ENCODE measurements at regions not wholly inside any gene's neighbourhood (a gene's known extent, or its start where the extent isn't known, plus 50 kb on each side); places are given as distances from the start of the nearest gene placed in this dataset.
A peak's percentile ranks its signal among the peaks of the same experiment; 100 is the strongest.

DNA sequence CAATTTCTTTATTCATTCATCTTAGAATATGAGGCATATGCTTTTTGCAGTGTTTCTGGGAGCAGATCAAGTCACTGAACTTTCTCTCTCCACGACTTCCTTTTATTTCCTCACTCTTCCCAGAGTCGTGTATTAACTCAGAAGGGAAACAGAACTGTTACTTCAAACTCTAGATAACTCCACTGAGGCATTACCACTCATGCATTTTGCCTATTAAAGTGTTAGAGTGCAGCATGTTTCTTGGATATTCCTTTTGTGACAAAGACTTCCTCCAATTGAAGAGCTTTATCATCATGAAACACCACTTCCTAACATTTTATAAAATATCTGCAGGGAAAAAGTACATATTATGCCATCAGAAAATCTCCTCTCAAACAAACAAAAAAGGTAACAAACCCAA, 797.4 kb upstream of the COBL start:
- no peak for DNase-seq

DNA sequence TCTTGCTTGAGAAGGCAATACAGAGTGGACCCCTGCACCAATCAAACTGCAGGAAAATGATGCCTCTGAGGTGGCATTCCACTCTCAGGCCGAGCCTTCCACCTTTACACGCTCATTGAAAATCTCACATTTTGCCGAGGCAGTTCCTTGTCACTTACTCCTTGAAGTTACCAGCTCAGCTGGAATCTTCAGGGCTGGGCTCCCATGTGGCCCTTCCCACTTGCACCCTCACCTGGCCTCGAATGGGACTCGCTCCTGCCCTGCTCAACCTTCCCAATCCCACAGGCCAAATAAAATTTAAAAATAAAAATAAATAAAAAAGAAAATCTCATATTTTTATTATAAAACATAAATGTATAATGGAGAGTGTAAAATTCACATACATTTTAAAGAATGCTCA, 790.7 kb upstream of the COBL start:
- DNase-seq = no peak

DNA sequence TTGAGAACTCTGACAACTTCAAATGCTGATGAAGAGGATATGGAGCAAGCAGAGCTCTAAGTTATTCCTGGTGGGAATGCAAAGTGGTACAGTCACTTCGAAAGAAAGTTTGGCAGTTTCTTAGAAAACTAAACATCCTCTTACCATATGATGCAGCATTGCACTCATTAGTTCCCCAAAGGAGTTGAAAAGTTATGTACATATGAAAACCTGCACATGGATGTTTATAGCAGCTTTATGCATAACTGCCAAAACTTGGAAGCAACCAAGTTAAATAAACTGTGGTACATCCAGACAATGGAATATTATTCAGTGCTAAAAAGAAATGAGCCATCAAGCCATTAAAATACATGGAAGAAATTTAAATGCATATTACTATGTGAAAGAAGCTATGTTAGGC, 779.3 kb upstream of the COBL start:
- DNase-seq = no peak

DNA sequence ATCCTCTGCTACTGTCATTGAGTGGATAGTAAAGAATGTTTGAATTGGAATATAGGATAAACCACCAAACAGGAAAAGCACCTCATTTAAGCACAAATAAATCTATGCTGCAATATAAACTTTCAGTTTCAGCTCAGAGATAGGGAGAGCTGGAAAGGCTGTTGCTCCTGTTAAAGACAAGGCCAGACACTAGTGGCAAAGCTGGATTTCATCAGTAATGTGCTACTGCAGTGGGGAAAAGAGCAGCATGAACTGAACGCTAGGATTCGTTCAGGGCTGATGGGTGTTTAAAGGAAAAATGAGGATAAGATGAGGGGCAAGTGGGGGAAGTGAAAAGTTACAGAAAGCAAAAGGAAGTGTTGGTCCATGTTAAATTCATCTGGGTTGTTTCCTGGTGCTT, 775.4 kb upstream of the COBL start:
- no peak for DNase-seq

DNA sequence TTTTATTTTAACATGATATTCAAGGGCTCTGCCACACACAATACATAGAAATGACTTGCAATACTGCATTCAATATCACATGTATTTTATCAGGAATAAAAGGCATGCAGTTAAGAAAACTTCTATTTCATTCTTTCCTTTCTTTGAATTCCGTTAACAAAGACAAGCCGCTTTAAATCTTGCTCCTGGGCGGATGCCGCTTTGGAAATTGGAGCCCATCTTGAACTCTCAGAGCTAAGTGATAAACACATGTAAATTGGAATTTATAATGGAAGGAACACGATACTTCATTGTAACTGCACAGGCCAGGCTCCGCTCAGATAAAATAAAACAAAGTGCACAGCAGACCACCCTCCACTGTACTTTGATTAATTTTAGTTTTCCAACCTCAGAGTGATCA, 774.5 kb upstream of the COBL start:
- DNase-seq = no peak

DNA sequence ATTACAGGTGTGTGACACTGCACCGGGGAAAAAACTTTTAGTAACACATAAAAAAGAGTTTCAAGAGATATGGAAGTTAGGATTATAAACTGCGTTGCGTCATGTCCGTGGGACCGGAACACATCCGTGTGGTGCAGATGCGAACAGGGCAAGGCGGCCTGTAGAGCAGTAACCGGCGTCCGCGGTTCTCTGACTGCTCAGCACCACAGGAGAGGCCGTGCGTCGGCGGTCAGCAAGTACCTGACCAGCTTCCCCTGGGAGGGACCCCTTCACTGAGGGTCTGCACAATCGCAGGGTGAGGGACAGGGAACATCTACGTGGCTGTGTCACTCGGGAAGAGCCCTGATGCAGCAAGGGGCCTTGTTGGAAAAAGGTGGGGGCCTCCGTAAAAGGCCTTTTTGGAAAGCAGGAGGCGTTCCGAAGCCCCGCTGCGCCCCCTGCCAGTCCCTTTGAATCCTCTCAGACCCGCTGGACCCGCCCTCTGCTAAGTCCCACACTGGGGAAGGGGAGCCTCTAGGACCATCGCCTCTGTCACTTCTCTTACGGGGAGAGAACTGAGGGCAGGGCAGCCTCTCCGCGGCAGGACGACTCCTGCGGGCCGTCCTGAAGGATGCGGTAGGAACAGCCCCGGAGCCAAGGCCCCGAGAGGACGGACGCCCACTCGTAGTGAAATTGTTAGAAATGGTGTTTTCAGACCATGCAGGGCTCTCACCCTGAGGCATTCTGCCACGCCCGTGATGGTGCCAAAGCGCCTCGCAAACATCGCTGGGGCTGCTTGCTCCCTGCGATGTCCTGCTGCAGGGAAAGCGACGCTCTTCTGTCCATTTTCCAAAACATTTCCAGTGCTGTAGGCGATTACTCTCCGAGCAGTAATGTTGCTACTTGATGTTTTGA, 771.6 kb upstream of the COBL start:
- DNase-seq = peak; percentile 58

DNA sequence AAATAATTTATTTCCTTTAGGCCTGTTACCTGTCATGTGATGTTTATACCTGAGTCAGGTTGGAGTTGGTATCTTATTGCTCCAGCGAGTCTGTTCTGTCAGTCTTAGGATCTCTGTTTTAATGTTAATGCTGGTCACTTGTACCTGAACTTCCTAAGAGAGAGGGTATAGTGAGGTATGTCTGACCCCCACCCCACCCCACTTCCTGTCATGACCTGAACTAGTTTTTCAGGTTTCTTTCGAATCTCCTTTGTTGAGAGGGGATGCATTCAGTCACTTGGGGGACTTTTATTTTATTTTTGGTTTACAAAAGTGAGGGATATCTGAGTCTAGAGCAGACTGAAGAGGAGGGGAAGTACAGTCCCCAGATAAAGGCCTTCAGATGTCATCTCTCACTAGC, 769.0 kb upstream of the COBL start:
- no peak for DNase-seq

DNA sequence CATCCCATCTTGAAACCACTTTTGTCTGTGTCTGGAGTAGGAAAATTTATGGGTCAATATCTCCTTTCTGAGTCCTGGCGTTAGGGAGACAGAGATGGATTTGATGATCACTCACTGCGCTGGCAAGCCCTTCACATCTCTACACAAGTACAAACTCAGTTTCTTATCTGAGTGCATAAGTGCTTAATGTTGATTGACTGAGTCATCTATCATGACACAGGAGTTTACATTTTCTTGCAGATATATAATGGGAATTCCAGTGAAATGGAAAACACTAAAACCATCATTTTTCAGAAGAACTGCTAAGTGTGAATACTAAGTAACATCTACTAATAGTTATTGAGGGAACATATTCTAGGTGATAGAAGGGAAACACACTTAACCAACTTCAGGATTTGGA, 763.9 kb upstream of the COBL start:
- DNase-seq = no peak

DNA sequence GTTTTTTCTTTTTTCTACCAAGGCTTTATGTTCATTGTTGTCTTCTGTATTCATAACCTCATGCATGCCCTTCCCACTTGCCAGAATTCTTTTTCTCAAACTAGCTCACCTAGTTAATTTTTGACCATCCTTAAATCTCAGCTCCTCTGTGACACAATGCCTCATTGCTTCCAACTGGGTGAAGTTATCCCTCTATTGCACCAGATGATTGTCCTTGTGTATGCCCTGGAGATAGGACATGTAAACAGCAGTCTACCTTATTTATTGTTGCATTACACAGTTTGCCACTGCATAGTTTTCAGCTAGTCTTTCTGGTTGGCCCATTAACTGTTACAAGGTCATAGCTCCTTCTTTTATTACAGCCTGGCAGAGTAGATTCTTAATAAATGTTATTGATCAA, 763.1 kb upstream of the COBL start:
- no peak for DNase-seq

DNA sequence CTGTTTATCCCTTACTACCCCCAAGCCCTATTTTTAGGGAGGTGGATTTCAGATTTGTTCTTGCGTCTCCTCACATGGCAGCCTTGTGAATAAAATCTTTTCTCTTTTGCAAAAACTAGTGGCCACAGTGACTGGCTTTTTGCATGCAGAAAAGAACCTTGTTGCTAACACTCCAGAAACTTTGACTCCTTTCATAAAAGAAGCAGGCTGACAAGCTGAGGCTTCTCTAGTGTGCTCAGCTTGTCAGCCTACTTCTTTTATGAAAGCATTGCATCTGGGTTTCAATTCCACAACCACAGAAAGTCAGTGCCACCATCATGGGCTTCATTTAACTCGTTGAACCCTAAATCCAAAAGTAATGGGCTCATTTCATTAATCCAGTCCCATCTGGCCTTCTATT, 761.0 kb upstream of the COBL start:
- no peak for DNase-seq

DNA sequence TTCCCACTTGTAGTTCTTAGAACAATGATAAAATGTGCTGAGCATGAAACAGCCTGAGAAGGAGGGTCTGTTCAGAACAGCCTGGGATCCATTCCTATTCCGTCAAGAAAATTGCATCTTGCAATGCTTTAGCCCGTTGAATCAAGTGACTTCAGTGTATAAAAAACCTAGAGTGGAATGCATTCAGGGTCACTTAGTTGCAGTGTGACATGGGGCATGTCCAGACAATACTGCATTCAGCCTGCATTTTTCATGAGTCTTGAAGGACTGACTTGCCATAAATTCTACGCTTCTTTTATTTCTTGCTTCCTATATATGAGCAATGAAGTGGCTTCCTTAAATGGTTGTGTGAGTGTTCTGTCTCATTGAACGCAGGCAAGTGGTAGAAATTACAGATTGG, 758.3 kb upstream of the COBL start:
- no peak for DNase-seq

DNA sequence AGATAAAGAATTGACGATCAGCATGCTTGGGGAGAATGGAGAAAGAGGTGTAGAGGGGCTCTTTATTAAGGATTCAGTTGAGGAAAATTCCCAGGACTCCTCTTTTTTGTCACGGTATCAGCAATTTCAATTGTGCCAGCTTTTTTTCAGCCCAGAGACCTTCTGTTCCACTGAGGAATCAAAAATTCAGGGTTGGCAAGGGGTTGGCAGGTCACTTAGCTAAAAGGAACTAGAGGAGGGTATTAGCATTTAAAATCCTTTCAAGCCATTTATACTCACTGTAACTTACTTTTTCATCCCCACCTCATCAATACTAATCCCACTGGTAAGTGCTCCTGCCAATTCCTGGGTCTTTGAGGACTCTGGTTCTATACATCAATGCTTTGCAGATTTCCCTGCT, 757.5 kb upstream of the COBL start:
- DNase-seq = no peak

DNA sequence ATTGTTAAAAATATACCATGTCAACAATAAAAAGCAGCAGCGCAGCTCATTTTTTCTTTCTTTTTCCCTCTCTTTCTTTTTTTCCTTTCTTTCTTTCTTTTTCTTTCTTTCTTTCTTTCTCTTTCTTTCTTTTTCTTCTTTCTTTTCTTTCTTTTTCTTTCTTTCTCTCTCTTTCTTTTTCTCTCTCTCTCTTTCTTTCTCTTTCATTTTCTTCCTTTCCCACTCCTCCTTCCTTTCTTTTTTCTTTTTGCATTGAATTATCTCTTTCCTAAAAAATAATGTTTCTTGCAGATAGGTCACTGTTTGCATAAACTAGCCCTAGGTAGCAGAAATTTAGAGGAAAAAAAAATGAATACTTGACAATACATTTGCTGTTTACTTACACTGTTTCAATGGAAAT, 755.1 kb upstream of the COBL start:
- DNase-seq = no peak

DNA sequence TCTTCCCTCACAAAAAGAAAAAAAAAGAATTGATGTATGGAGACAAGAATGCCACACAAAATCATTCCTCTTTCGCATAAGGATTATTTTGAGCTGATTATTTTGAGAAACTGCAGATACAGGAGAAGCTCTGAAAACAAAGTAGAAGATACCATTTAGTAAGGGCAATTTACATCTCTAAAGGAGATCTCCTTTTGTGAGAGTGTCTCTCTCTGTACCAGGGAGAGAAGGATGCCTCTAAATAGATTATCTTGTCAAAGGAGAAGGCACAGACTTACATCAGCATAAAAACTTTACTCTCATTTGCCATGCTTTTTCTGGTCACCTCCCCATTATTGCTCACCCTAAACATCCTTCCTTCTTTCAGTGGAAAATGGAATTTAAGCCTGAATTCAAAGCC, 747.9 kb upstream of the COBL start:
- no peak for DNase-seq

DNA sequence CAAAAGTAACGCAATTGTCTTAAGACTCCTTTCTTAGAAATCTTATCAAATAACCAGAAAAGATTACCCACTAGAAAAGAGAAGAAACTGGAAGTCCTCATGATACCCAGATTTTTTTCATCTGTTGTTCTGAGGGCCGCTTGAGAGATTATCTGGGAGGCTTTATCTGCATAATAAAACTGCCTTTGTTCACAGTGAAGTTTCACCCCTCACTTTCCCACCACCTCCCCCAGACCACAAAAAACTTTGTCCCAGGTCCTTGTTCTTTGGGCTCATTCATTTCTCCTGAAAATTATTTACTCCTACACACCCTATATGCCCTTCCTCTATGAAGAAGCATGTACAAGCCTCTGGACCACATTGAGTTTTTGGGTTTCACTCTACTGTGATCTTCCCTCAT, 745.1 kb upstream of the COBL start:
- no peak for DNase-seq

DNA sequence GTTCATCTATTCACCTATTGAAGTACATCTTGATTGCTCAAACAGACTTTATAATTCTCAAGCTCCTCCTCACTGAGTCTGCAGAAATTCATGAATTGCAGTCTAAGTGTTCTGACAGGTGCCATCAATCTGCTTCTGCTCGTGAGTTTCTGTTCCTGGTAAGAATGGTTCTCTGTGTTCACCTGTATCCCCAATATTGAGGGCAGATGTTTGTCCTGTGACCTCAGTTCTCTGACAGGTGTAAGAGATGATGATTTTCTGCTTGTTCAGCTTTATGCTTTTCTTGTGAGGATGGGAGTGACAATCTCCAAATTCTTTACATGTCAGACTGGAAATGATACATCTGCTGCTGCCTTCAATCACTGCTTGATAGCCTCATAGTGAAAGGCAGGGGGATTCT, 736.9 kb upstream of the COBL start:
- DNase-seq = no peak

DNA sequence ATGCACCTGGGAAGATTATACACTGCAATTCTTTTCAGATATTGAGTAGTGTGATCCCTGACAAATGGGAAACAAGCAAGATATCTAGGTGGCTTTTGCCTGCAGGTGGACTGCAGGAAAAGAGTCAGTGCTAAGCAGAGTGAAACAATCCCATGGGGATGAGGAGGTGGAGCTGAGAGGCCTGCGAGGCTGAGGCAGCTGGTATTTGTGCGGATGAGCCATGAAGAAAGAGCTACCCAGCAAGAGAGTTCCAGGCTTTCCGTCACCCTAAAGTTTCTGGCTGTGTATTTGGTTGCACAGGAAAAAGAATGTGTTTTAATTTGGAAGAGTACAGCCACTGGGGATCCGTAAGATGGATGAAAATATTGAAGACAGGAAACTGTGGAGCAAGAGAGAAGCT, 714.1 kb upstream of the COBL start:
- no peak for DNase-seq

DNA sequence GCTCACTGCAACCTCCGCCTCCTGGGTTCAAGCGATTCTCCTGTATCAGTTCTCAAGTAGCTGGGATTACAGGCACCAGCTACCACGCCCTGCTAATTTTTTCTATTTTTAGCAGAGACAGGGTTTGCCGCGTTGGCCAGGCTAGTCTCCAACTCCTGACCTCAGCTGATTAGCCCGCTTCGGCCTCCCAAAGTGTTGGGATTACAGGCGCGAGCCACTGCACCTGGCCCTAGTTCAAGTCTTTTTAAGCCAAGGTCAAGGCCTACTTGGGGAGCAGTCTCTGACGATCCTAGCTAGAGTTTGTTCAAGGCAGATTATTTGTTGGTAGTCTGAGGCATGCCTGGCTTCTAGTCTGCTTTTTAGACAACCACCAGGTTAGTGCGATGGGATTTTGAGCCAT, 709.5 kb upstream of the COBL start:
- no peak for DNase-seq

DNA sequence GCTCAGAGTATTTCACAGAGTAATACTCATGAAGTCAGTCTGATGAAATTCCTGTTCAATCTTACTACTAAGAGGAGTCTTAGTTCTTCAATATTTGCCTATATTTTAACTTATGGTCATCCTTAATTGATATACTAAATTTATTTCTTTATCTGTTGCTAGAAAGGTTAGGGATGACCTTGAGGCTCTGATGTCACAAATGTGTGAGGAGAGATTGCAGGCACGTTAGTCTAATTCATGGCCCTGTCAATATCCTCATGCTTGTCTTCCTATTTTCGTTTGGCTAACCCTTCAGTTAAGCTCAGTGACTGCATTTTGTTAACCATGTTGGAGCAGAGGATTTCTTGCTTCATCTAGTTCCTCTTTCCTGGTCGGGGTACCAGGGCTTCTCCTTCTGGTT, 704.7 kb upstream of the COBL start:
- no peak for DNase-seq

DNA sequence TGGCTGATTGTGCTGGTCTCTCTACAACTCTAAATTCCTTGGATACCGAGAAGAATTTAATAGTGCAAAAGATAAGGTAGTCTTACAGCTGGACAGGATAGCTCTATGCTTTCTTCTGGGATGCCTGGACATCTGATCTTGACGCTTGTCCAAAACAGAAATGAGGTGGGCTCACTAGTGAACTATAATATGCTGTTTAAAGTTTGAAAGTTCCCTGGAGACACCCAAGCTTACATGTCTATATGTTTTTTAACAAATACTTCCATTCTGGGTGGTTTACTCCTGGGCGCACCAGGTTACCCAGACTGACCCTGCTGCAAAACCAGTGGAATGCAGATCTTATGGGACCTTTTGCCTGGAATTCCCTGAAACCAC, 702.1 kb upstream of the COBL start:
- no peak for DNase-seq

DNA sequence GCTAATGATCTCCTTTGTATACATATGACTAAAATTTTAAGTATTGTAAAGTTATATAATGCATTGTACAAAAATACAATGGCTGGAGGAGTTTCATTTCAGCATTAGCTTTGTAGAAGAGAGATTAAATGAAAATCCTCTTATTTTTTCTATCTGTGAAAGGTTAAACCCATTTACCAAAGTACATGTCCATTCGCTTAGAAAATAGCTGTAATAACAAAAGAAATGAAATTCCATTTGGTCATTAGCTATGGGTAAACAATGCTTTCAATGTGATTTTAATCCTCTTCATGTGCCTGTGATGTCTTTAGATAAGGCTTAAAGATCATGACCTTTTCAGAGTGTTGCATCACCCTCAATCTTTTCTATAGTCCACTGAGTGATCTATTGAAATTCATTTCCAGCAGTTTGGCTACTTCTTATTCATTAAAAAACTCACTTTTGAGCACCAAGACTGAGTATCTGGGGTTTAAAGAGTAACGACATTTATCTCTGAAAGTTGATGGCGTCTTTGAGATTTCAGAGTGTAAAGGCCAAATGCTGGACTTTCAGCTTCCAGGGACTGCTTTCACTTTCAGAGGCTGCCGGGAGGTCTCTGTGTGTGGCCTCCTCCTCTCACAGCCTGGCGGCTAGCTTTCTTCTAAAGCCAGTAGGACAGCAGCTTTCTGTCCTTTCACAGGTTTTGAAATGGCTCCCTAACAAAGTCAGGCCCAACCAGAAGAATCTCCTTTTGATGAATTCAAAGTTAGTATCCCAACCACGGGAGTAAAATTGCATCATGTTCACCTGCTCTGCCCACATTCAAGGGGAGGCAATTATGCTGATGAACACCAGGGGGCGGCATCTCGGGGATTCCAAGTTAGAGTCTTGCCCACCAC, 701.4 kb upstream of the COBL start:
- no peak for DNase-seq

DNA sequence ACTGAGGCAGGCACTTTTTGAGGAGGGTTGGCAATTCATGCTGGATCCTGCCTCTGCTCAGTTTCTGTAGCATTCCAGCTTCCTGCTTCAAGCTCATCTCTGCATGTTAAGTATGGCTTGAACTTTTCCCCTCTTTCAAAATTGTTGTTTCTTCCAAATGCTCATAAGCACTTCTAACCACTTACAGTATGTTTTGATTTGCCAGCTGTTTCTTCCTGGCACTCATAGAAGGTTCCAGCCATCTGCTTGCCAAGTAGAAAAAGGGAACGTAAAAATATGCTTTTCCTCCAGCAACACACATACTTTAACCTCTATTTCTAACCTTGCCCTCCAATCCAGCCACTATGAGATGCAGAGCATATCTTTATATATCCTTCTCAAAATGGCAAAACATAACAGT, 692.6 kb upstream of the COBL start:
- no peak for DNase-seq

DNA sequence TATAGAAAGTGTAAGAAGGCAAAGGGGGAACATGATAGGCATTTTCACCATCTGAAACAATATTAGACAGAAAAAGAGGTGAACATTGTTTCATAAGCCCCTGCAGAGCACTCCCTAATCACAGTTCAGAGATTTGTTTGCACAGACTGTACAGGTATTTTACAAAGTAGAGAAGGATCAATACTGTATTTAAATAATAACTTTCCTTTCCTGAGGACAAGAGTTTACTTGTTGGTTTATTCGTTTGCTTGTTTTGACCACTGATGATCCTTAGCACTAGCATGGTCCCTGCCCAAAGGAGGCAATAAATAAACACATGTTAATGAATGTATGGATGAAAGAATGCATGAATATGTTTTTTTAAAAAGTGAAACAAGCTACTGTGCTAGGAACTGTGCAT, 690.1 kb upstream of the COBL start:
- DNase-seq = no peak

DNA sequence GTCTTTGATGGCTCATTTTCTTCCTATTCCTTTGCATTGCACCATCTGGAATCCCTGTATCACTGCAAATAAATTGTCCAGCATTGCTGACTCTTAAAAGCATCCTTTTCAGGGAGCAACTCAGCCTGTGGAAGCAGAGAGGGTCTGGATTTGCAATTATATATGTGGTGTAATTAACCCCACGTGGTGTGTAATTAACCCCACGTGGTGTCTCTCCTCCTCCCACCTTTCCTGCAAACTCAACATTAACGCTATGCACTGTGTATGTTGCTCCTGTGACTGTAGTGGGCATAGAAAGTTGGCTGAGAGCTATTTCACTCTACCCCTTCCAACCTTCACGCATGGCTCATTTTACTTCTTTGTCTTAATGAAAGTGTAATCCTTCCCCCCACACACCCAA, 689.0 kb upstream of the COBL start:
- DNase-seq = no peak

Measured in right forelimb (tissue), 1 donor.